HCT116 (cell line): ENCODE measurements at regions not wholly inside any gene's neighbourhood (a gene's known extent, or its start where the extent isn't known, plus 50 kb on each side); places are given as distances from the start of the nearest gene placed in this dataset.

ENCODE experiments used
- ATAC-seq: fragments of 200-7000 bp; cut with Tn5 transposase; 2 replicates; pipeline ENCODE4 v1.9.1; 2020; ENCODE audit warnings: mild to moderate bottlenecking, moderate library complexity
- BruUV-seq: library from RNA; stranded (reverse); fragments of 400-500 nt; replicated peaks from 2 replicates; lab custom pipeline; 2021; lab: Mats Ljungman, UMichigan
- CTCF ChIA-PET: fragments of 300-600 bp; sonication (Branson Sonifier 250); formaldehyde crosslinking; loops from one replicate; lab custom pipeline; 2021; ENCODE audit warnings: antibody characterized with exemption; lab: Charles Lee
- POLR2A ChIA-PET: fragments of 300-600, 350-600 bp; sonication (Branson Sonifier 250); formaldehyde crosslinking; loops from one replicate; lab custom pipeline; 2021; ENCODE audit warnings: antibody characterized with exemption; lab: Charles Lee
- RAD21 ChIA-PET, 2 experiments: fragments of 300-600 bp; sonication (Branson Sonifier 250); formaldehyde crosslinking; loops; one replicate each; lab custom pipeline; 2023; ENCODE audit warnings: low total read pairs in 2 of 2; ENCODE audit not compliant: uncharacterized antibody in 2 of 2, unreplicated experiment in 2 of 2, low non-redundant PET in 1 of 2; lab: Charles Lee
- DNase-seq: peaks from one replicate; pipeline ENCODE4 v3.0.0-alpha.2; 2010; ENCODE audit warnings: low read depth, low spot score
- H2AFZ ChIP-seq: fragments of 200-600 bp; shearing (Covaris generic), sonication (generic); 2 replicates; pipeline ENCODE4 v1.6.1; 2017; ENCODE audit warnings: low read depth, mixed run types, mixed read lengths, antibody characterized with exemption, low read length; ENCODE audit not compliant: poor library complexity, severe bottlenecking
- H3K27ac ChIP-seq: 2 replicates; pipeline ENCODE4 v1.5.1; 2012; ENCODE audit warnings: low read depth, low read length
- H3K27me3 ChIP-seq: fragments of 200-600 bp; sonication (generic); 2 replicates; pipeline ENCODE4 v1.6.1; 2016; ENCODE audit warnings: mixed run types, low read length, mixed read lengths; ENCODE audit not compliant: insufficient read depth
- H3K36me3 ChIP-seq, 2 experiments: fragments of 200-500 bp in 1 of 2; fragments of 200-600 bp in 1 of 2; sonication (Bioruptor generic) in 1 of 2; sonication (generic) in 1 of 2; 2 replicates each; pipeline versions ENCODE4 v1.5.1 to v1.6.1; 2014 to 2016; ENCODE audit warnings: low read length in 2 of 2, inconsistent platforms in 1 of 2, mixed read lengths in 1 of 2, mixed run types in 1 of 2; ENCODE audit not compliant: insufficient read depth in 2 of 2, control insufficient read depth in 1 of 2
- H3K4me1 ChIP-seq, 2 experiments: fragments of 200-600 bp in 1 of 2; sonication (generic) in 1 of 2; 2 replicates each; pipeline versions ENCODE4 v1.5.1 to v1.6.1; 2012 to 2017; ENCODE audit warnings: low read length in 2 of 2, inconsistent platforms in 1 of 2, mild to moderate bottlenecking in 1 of 2, mixed read lengths in 1 of 2, mixed run types in 1 of 2, moderate library complexity in 1 of 2; ENCODE audit not compliant: insufficient read depth in 2 of 2, control insufficient read depth in 1 of 2
- H3K4me2 ChIP-seq: fragments of 200-600 bp; sonication (generic); 2 replicates; pipeline ENCODE4 v1.6.1; 2017; ENCODE audit warnings: mixed run types, low read length, mixed read lengths
- H3K4me3 ChIP-seq, 2 experiments: fragments of 200-600 bp in 1 of 2; sonication (generic) in 1 of 2; replicated peaks in 1 of 2; 2 replicates each; pipeline ENCODE4 v1.5.1; 2011 to 2016; ENCODE audit warnings: low read length in 2 of 2, control low read depth in 1 of 2, low read depth in 1 of 2, mild to moderate bottlenecking in 1 of 2, mixed read lengths in 1 of 2, mixed run types in 1 of 2
- H3K79me2 ChIP-seq: fragments of 200-600 bp; sonication (generic); 2 replicates; pipeline ENCODE4 v1.6.1; 2017; ENCODE audit warnings: mild to moderate bottlenecking, mixed run types, low read length, moderate library complexity, mixed read lengths; ENCODE audit not compliant: insufficient read depth
- H3K9ac ChIP-seq: fragments of 200-600 bp; sonication (generic); 2 replicates; pipeline ENCODE4 v1.6.1; 2016; ENCODE audit warnings: low read length, mixed read lengths
- H3K9me2 ChIP-seq: fragments of 200-600 bp; sonication (generic), shearing (Covaris generic); 2 replicates; pipeline ENCODE4 v1.6.1; 2017; ENCODE audit warnings: mixed run types, mild to moderate bottlenecking, moderate library complexity; ENCODE audit not compliant: insufficient read depth
- H3K9me3 ChIP-seq, 2 experiments: fragments of 200-500 bp in 1 of 2; fragments of 200-600 bp in 1 of 2; sonication (Bioruptor generic) in 1 of 2; sonication (generic) in 1 of 2; 2 replicates each; pipeline ENCODE4 v1.6.1; 2014 to 2017; ENCODE audit warnings: low read length in 2 of 2, mixed read lengths in 2 of 2, inconsistent platforms in 1 of 2, low read depth in 1 of 2, mild to moderate bottlenecking in 1 of 2, mixed run types in 1 of 2, moderate library complexity in 1 of 2; ENCODE audit not compliant: control insufficient read depth in 1 of 2, insufficient read depth in 1 of 2
- H4K20me1 ChIP-seq: fragments of 200-600 bp; sonication (generic), shearing (Covaris generic); 2 replicates; pipeline ENCODE4 v1.6.1; 2017; ENCODE audit warnings: mixed run types, mild to moderate bottlenecking, moderate library complexity; ENCODE audit not compliant: insufficient read depth
- ATF3 ChIP-seq: IDR thresholded peaks from 2 replicates; pipeline ENCODE4 v1.6.1; 2012
- CBX3 ChIP-seq: IDR thresholded peaks from 2 replicates; pipeline ENCODE4 v1.6.1; 2012; ENCODE audit warnings: low read depth
- CEBPB ChIP-seq: IDR thresholded peaks from 2 replicates; pipeline ENCODE4 v1.6.1; 2012; ENCODE audit warnings: low read depth
- EGR1 ChIP-seq: IDR thresholded peaks from 2 replicates; pipeline ENCODE4 v1.6.1; 2012; ENCODE audit warnings: low read depth
- ELF1 ChIP-seq: IDR thresholded peaks from 2 replicates; pipeline ENCODE4 v1.6.1; 2012; ENCODE audit warnings: low read depth, borderline replicate concordance
- EZH2 ChIP-seq: fragments of 200-600 bp; sonication (generic); IDR thresholded peaks from 2 replicates; pipeline ENCODE4 v1.6.1; 2017; ENCODE audit warnings: antibody characterized with exemption, mixed run types
- EZH2phosphoT487 ChIP-seq: fragments of 200-600 bp; IDR thresholded peaks from 2 replicates; pipeline ENCODE4 v1.6.1; 2018; ENCODE audit warnings: antibody characterized with exemption, borderline replicate concordance
- FOSL1 ChIP-seq: IDR thresholded peaks from 2 replicates; pipeline ENCODE4 v1.6.1; 2012; ENCODE audit warnings: low read depth
- JUND ChIP-seq: IDR thresholded peaks from 2 replicates; pipeline ENCODE4 v1.6.1; 2012
- POLR2A ChIP-seq: IDR thresholded peaks from 2 replicates; pipeline ENCODE4 v1.7.0; 2011; ENCODE audit warnings: borderline replicate concordance; ENCODE audit not compliant: insufficient read depth, insufficient read length; ENCODE audit errors: extremely low read depth
- POLR2AphosphoS5 ChIP-seq: IDR thresholded peaks from 2 replicates; pipeline ENCODE4 v1.6.1; 2011; ENCODE audit warnings: mild to moderate bottlenecking, low read depth, low read length, moderate library complexity
- RAD21 ChIP-seq: IDR thresholded peaks from 2 replicates; pipeline ENCODE4 v1.6.1; 2012; ENCODE audit warnings: low read depth, mild to moderate bottlenecking
- SIN3A ChIP-seq: IDR thresholded peaks from 2 replicates; pipeline ENCODE4 v1.6.1; 2012; ENCODE audit warnings: low read depth
- SP1 ChIP-seq: IDR thresholded peaks from 2 replicates; pipeline ENCODE4 v1.6.1; 2012; ENCODE audit warnings: low read depth
- SRF ChIP-seq: IDR thresholded peaks from 2 replicates; pipeline ENCODE4 v1.6.1; 2012; ENCODE audit warnings: low read depth
- TCF7L2 ChIP-seq: IDR thresholded peaks from 2 replicates; pipeline ENCODE4 v1.7.0; 2011; ENCODE audit warnings: borderline replicate concordance, inconsistent platforms; ENCODE audit not compliant: insufficient read depth, insufficient read length; ENCODE audit errors: extremely low read depth
- YY1 ChIP-seq: IDR thresholded peaks from 2 replicates; pipeline ENCODE4 v1.6.1; 2011; ENCODE audit warnings: low read length, low read depth, moderate library complexity, mild to moderate bottlenecking; ENCODE audit not compliant: insufficient replicate concordance; ENCODE audit errors: extremely low read depth
- ZFX ChIP-seq: fragments of 450-650 bp; IDR thresholded peaks from 2 replicates; pipeline ENCODE4 v1.6.1; 2017
- ZNF274 ChIP-seq: fragments of 200-500 bp; sonication (Bioruptor generic); IDR thresholded peaks from 2 replicates; pipeline ENCODE4 v1.6.1; 2014; ENCODE audit warnings: mild to moderate bottlenecking, low read depth, low read length, inconsistent platforms
- intact Hi-C: fragments of 100-400 bp; cut with micrococcal nuclease; formaldehyde crosslinking; loops from 2 replicates; pipeline ENCODE4 v1.10.0; 2022
- TF ChIP-seq, protein P1 (sequence below): IDR thresholded peaks from 2 replicates; pipeline ENCODE4 v1.6.1; 2012; ENCODE audit warnings: low read depth

DNA sequence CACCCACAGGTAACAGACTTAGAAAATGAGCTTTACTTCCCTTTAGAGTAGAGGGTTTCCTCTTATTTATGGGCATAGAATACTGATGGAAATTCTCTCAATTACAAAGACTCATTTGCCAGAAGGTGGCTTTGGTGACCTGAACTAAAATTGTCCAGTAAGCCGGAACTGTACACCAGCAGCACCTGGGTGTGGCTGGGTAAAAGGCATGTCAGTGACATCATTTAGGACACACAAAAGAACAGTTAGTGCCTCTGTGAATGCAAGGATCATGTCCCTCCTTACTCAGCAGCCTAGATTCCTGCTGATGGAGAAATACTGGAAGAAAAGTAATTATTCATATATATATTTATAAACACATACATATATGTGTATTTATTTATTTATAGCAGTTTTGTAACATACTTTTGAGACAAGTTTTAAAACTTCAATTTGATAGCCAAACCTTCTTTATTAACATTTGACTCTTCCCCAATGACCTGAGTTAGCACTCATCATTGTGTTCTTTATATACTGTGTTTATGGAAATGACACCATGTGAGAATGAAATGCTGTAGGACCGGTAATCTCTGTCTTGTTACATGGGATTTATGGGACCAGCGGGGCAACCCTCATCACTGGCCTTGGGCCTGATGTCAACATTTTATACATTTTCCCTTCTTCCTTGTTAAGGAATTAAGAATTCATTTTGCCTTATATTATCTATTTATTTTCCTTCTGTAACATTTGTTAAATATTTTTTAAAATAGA lies 274.4 kb downstream of the BRINP2 start:
- Histone ChIP-seq H3K79me2 (no peaks in the 10 kb centered on the region), H2AFZ (no peak overlapping the region), H3K27me3 (peaks cover 36% of the 10 kb centered on the region), H3K36me3 (no peaks in the 10 kb centered on the region), H3K4me1 (no peaks in the 10 kb centered on the region), H3K9me3 (no peaks in the 10 kb centered on the region), H3K4me3 (no peak overlapping the region), H3K9ac (no peak overlapping the region), H3K9me2 (no peaks in the 10 kb centered on the region), H4K20me1 (no peaks in the 10 kb centered on the region), H3K4me2 (no peak overlapping the region), H3K27ac (no peak overlapping the region)
- intact Hi-C loops: no loop called here
- ChIA-PET CTCF (no interaction called here), RAD21 (no interaction called here), POLR2A (no interaction called here)
- no peak for DNase-seq
- no peak for ATAC-seq
- no TSS peak for BruUV-seq
- TF ChIP-seq POLR2A: no peak
- TF ChIP-seq TCF7L2: no peak
- TF ChIP-seq RAD21: no peak
- no peak for TF ChIP-seq EGR1
- TF ChIP-seq CEBPB: no peak
- no peak for TF ChIP-seq POLR2AphosphoS5
- TF ChIP-seq, protein P1, sequence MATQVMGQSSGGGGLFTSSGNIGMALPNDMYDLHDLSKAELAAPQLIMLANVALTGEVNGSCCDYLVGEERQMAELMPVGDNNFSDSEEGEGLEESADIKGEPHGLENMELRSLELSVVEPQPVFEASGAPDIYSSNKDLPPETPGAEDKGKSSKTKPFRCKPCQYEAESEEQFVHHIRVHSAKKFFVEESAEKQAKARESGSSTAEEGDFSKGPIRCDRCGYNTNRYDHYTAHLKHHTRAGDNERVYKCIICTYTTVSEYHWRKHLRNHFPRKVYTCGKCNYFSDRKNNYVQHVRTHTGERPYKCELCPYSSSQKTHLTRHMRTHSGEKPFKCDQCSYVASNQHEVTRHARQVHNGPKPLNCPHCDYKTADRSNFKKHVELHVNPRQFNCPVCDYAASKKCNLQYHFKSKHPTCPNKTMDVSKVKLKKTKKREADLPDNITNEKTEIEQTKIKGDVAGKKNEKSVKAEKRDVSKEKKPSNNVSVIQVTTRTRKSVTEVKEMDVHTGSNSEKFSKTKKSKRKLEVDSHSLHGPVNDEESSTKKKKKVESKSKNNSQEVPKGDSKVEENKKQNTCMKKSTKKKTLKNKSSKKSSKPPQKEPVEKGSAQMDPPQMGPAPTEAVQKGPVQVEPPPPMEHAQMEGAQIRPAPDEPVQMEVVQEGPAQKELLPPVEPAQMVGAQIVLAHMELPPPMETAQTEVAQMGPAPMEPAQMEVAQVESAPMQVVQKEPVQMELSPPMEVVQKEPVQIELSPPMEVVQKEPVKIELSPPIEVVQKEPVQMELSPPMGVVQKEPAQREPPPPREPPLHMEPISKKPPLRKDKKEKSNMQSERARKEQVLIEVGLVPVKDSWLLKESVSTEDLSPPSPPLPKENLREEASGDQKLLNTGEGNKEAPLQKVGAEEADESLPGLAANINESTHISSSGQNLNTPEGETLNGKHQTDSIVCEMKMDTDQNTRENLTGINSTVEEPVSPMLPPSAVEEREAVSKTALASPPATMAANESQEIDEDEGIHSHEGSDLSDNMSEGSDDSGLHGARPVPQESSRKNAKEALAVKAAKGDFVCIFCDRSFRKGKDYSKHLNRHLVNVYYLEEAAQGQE: no peak
- no peak for TF ChIP-seq SP1
- TF ChIP-seq ELF1: no peak
- no peak for TF ChIP-seq EZH2phosphoT487
- TF ChIP-seq ZNF274: no peak
- TF ChIP-seq YY1: no peak
- no peak for TF ChIP-seq FOSL1
- TF ChIP-seq SIN3A: no peak
- no peak for TF ChIP-seq ZFX
- no peak for TF ChIP-seq JUND
- no peak for TF ChIP-seq SRF
- TF ChIP-seq EZH2: no peak
- no peak for TF ChIP-seq ATF3
- TF ChIP-seq CBX3: no peak
